GM18499 (cell line): ENCODE measurements at regions not wholly inside any gene's neighbourhood (a gene's known extent, or its start where the extent isn't known, plus 50 kb on each side); places are given as distances from the start of the nearest gene placed in this dataset.

Experiments
- ATAC-seq: cut with Tn5 transposase; IDR thresholded peaks from one replicate; pipeline ENCODE4 v1.9.1; 2021; ENCODE audit warnings: moderate number of reproducible peaks; ENCODE audit not compliant: insufficient read depth, unreplicated experiment

GRCh38 chr5:2311851-2312250 is 429.1 kb upstream of the IRX4 start:
- ATAC-seq = no peak

GRCh38 chr5:2310946-2311345 is 428.2 kb upstream of the IRX4 start:
- ATAC-seq = no peak

GRCh38 chr5:2307631-2308030 is 424.9 kb upstream of the IRX4 start:
- ATAC-seq = no peak

DNA sequence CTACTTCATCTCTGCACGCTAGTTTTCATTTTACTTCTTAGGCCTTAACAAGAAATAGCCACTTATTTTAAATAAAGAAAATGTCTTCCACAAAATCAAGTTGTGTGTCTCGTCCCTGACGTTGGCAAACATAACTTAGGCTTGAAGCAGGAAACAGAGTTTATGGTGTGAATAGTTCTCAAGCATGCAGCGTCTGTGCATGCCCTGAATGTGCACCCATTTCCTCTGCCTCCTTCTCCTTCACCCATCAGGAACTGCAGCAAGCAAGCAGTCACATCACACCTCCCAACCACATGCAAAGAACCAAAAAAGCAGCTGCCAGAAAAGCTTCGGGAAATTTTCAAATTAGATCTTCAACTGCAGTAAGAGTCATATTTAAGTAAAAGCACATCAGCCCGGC is 424.0 kb upstream of the IRX4 start:
- ATAC-seq = no peak

DNA sequence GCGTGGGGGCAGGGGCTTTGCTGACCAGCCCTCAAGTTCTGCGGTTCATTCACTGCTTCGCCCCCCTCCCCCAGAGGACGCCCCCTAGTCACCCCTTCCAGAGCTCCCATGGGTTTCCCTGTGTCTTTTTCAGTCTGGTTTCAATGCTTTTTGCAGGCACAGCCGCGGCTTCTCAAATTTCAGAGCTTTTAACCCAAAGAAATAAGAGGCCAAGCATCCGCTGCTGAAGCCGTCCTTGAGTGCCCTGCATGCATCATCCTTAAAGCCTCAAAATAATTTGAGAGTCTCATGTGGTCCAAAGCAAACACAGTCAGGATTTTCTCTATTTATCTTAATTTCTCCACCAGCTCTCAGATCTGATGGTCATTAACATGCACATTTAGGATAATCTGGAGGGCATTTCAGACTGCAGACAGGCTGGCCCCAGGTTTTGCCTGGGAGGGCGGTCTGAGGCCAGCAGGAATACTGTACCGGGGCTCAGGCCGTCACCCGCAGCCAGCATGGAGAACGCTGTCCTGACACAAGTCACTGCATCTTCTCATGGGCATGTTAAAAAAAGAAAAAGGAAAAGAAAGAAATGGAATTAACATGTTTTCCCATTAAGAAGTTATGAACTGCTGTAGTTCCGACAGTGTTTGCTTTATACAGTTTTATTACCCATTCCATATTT is 420.8 kb upstream of the IRX4 start:
- ATAC-seq = no peak

DNA sequence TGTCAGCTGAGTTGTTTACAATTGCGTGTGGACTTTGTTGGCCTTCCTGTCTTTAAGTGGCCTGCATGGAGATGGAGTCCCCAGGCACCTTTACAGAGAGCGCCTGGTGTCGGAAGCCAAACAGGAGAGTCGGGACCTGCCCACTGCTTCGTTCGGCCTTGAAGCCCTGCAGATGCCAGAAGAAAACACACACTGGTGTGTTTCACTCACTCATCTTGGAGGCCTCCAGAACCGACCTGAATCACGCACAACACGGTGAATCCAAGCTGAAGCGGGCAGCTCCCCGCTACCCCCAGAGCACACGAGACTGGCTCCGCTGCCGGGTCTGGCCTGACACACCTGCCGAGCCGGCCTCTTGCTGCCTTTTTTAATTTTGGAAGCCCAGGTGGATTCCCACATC is 419.4 kb upstream of the IRX4 start:
- ATAC-seq = no peak

DNA sequence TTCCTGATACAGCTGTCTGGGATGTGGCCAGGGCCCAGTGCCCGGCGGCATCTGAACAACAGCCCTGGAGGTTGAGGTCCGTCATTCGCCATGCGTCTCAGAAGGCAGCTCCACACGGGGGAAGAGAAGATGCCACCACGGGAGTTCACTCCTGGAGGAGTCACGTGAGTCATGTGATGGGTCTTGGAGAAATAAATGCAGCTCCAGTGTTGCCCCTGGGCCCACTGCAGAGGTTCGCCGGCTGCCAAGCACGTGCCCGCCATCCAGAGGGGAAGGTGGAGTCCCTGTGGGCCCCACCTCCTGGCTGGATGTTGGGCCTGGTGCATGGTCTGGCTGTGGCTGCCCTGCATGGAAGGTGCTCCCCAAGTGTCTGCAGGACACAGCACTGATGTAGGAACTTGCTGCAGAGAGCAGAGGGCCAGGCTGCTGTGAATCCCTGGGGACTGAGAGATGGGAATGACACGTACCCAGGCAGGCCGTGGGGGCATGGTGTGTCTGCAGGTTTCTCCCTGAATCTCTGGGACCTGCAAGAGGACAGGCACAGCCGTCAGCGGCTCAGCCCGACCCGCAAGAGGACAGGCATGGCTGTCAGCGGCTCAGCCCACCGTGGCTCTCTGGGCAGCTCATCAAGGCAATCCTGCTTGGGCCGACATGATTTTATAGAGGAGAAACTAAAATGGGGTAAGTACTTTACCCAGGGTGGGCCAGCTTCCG is 418.3 kb upstream of the IRX4 start:
- no peak for ATAC-seq

DNA sequence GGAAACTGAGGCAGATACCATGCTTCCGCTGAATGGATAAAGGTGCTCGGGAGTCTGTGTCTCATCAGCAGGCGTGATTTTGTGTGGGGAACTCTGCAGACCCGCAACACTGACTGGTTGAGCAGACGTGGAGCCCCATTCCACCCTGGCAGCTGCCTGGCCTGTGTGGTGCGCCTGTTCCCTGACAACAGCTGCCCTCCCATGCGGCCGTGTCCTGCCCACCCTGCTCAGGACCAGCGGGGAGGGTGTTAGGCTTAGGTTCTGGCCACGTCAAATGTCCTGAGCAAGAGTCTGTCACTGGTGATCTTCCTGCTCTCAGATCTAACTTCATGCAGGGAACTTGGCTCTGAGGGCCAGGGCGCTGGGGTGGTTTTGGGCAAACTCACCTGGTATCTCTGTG is 417.7 kb upstream of the IRX4 start:
- no peak for ATAC-seq

- no peak for ATAC-seq
Observed at GRCh38 chr5:2299388-2300220, 416.9 kb upstream of the IRX4 start.

DNA sequence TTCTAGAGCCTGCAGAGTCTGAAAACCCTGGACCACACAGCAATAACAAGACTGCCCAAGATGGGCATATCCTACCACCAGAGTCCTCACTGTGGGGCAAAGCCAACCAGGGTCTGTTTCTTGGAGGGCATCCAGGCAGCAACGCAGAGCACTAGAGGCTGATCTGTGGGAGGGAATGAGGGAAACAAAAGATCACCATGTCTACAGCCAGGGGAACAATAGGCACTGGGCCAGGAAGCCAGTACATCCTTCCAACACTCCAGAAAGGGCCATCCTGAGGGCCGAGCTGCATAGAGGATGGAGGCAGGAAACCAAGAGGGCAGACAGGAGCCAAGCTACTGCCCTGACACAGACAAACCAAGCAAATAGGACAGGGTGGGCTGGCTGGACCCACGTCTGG is 416.1 kb upstream of the IRX4 start:
- ATAC-seq = no peak

DNA sequence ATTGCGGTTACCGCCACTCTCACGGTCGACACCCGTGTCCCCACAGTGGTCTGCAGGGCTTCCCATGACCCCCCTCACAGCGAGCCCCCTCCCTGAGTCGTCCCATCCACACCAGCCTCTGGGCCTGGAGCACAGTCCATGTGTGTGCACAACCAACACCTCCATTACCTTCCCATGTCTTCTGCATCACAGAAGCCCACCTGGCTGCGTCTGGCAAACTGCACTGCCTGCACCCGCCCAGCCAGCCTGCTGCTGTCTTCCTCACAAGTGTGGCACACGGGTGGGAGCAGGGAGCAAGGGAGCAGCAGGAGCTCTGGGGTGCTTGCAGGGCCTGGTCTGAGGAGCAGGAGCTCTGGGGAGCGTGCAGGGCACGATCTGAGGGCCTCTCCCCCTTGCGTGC is 415.3 kb upstream of the IRX4 start:
- ATAC-seq = no peak

GRCh38 chr5:2295476-2295875 is 412.8 kb upstream of the IRX4 start:
- ATAC-seq = no peak

DNA sequence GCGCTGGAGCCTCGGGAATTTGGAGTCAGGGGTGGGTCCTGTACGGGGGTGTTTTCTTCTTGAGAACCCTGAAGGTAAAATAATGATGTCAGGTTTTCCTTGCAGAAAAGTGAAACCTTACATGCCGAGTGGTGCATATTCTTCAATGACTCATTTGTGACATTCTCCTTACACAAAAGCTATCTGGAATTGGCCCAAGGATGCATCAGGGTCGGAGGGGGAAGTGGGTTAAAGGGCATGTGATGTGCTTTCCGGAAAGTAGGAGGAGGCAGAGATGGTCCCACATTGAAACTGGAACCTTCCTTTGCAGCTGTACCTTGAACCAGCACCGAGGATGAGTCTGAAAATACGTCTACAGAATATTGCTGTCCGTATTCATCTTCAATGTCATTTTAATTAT is 411.2 kb upstream of the IRX4 start:
- ATAC-seq = no peak

- no peak for ATAC-seq
Observed at GRCh38 chr5:2291146-2291840, 408.6 kb upstream of the IRX4 start.

DNA sequence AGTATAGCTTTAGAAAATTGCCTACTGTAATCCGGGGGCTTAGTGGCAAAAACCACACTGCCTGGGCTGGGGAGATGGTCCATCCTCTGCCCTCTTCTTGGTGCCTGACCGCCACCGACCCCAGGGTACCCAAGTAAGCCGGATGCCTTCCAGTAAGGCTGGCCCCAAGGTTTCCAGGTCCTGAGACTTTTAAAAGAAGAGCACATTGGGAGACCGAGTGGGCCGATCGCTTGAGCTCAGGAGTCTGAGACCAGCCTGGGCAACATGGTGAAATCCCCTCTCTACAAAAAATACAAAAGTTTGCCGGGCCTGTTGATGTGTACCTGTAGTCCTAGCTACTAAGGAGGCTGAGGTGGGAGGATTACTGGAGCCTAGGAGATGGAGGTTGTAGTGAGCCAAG is 406.7 kb upstream of the IRX4 start:
- no peak for ATAC-seq

DNA sequence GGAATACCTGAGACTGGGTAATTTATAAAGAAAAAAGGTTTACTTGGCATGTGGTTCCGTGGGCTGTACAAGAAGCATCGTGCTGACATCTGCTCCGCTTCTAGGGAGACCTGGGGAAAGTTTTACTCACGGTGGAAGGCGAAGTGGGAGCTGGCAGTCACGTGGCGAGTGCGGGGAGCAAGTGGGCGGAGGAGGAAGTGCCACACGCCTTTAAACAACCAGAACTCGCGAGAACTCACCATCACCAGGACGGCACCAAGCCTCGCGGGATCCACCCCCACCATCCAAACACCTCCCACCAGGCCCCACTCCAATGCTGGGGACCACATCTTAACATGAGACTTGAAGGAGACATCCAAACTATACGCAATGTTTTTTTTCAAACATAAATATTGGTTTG is 406.2 kb upstream of the IRX4 start:
- no peak for ATAC-seq

DNA sequence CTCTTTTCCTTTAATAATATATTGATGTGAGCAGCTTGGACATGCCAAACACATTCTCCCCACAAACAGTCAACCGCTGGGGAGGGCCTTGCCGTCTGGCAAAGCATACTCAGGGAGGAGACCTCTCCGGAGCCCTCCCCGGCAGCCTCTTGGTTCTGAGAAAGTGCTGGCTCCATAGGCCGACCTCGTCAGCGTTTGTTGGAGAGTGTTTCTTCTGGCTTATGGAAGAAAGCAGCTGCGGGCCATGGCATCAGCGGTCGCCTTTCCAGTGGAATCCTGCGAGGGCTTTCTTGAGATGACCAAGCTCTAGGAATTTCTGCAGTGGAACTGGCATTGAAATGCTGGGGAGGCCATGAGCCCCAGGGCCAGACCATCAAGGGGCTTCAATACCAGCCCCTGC is 405.7 kb upstream of the IRX4 start:
- no peak for ATAC-seq

GRCh38 chr5:2286250-2286649 is 403.5 kb upstream of the IRX4 start:
- ATAC-seq = no peak

DNA sequence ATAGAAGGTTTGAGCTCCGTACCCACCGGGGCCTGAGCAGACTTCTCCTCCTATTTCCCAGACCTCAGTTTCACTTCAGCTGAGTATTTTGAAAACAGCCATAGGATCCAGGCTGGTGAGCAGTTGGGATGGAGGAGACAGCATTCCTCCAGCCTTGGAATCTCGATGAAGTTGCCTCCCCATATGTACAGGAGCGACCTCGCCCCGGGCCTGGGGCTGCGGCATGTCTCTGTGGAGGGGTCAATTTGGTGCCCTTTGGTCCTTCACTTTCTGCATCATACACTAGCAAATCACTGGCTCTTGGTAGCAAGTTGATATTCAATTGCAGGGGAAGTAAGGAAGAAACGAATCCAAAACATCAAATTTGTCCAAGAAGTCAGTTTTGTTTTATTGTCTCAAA is 402.0 kb upstream of the IRX4 start:
- no peak for ATAC-seq

- no peak for ATAC-seq
Observed at GRCh38 chr5:2283481-2284045, 400.8 kb upstream of the IRX4 start.

DNA sequence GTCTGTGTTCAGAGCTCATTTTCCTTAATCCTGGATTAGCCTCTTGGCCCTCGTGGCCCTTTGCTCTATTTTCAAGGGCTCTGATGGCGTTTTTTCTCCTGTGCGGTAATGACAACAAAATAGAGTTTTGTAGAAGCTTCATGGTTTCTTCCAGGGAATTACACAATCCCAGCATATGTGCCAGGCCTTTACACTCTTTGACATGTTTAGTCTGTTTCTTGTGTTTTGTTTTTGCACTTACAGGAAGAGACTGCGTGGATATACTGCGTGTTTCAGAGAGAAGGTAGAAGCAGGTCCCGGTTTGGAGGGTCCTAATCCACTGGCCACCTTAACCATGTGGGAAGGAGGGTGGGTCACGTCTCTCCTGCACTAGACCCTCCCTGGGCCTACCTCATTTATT is 400.2 kb upstream of the IRX4 start:
- no peak for ATAC-seq
